Bronchial epithelial cell (primary cell): ENCODE measurements at regions not wholly inside any gene's neighbourhood (a gene's known extent, or its start where the extent isn't known, plus 50 kb on each side); places are given as distances from the start of the nearest gene placed in this dataset.

Experiments
- DNase-seq: peaks from one replicate; pipeline ENCODE4 v3.0.0-alpha.2; 2010; ENCODE audit warnings: low read depth
- FAIRE-seq: peaks from 2 replicates; lab custom pipeline; 2011; peaks lifted over from hg19 to GRCh38; lab: Jason Lieb, UNC
- H3K27me3 ChIP-seq: 2 replicates; pipeline ENCODE4 v1.5.1; 2011; ENCODE audit warnings: low read length; ENCODE audit not compliant: control insufficient read depth, insufficient read depth
- H3K36me3 ChIP-seq: 2 replicates; pipeline ENCODE4 v1.5.1; 2011; ENCODE audit warnings: low read length; ENCODE audit not compliant: control insufficient read depth, insufficient read depth
- H3K4me3 ChIP-seq: 2 replicates; pipeline ENCODE4 v1.5.1; 2011; ENCODE audit warnings: mild to moderate bottlenecking, low read depth, low read length, control low read depth
- TF ChIP-seq, protein P1 (sequence below): IDR thresholded peaks from 2 replicates; pipeline ENCODE4 v1.5.1; 2011; ENCODE audit warnings: mild to moderate bottlenecking, moderate library complexity, low read length, control low read depth, inconsistent platforms; ENCODE audit not compliant: insufficient read depth, severe bottlenecking

- Histone ChIP-seq H3K4me3 (no peak overlapping the region), H3K36me3 (no peaks in the 10 kb centered on the region), H3K27me3 (no peaks in the 10 kb centered on the region)
- FAIRE-seq, result no peak
- DNase-seq, result no peak
- TF ChIP-seq, protein P1, sequence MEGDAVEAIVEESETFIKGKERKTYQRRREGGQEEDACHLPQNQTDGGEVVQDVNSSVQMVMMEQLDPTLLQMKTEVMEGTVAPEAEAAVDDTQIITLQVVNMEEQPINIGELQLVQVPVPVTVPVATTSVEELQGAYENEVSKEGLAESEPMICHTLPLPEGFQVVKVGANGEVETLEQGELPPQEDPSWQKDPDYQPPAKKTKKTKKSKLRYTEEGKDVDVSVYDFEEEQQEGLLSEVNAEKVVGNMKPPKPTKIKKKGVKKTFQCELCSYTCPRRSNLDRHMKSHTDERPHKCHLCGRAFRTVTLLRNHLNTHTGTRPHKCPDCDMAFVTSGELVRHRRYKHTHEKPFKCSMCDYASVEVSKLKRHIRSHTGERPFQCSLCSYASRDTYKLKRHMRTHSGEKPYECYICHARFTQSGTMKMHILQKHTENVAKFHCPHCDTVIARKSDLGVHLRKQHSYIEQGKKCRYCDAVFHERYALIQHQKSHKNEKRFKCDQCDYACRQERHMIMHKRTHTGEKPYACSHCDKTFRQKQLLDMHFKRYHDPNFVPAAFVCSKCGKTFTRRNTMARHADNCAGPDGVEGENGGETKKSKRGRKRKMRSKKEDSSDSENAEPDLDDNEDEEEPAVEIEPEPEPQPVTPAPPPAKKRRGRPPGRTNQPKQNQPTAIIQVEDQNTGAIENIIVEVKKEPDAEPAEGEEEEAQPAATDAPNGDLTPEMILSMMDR, result no peak
Observed at GRCh38 chr2:172344159-172344558, 83.2 kb upstream of the ITGA6 start.

DNA sequence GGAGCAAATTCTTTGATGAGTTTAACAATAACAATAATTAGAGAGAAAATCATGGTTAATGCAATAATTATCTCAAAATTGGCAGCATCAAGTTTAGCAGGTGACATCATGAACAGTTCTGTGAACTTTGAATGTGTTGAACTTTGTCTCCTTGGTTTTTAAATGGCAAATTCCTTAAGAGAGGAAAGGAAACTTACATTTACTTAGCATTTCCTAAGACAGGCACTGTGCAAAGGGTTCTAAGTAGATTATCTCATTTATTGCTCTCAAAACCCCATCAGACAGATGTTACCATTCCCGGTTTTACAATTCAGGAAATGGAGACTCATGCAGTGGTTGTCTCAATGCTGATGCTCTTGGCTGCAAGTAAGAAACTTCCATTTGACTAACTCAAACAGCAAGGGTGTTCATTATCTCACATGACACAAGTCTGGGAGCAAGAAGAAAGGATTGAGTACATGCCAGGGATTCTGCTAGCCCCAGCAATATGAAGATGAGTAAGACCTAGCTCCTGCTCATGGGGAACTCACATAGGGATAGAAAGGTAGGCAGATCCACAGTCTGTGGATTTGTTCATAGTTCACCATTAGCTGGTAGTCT, 81.3 kb upstream of the ITGA6 start:
- no peaks in the 10 kb centered on the region for H3K27me3 ChIP-seq
- no peaks in the 10 kb centered on the region for H3K36me3 ChIP-seq
- TF ChIP-seq, protein P1, result no peak
- FAIRE-seq, result no peak
- H3K4me3 ChIP-seq, result no peak overlapping the region
- no peak for DNase-seq

- Histone ChIP-seq H3K27me3 (no peaks in the 10 kb centered on the region), H3K4me3 (no peak overlapping the region), H3K36me3 (no peaks in the 10 kb centered on the region)
- TF ChIP-seq, protein P1, result no peak
- FAIRE-seq, result no peak
- no peak for DNase-seq
Observed at GRCh38 chr2:172348555-172349288, 78.7 kb upstream of the ITGA6 start.

DNA sequence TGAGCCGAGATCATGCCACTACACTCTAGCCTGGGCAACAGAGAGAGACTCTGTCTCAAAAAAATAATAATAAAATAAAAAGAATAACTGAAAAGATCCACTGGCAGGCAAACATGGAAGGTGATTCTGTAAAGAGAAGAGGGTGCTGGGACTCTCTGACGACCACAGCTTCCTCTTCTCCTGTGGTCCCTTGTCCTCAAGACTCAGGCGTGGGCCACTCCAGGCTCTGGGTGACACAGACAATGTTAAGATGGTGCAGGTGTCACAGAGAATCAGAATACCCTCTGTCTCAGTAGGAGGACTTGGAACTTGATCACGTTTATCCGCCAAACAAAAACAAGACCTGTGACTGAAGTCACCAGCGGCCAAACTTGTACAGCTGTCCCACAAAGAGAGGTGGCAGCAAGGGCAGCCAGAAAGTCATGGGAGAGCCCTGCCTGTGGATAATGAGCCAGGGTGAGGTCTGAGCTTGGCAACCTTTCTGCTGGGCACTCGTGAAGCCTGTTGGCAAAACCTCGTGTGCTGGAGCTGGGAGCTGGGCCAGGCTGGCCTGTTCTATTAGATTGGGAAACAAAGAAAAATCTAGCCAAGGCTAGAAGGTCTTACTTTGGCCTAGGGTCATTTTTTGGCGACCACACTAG, 76.4 kb upstream of the ITGA6 start:
- TF ChIP-seq, protein P1, result no peak
- FAIRE-seq (no peak), DNase-seq (no peak)
- no peaks in the 10 kb centered on the region for H3K36me3 ChIP-seq
- no peak overlapping the region for H3K4me3 ChIP-seq
- H3K27me3 ChIP-seq, result no peaks in the 10 kb centered on the region

- no peak for DNase-seq
- TF ChIP-seq, protein P1, result no peak
- Histone ChIP-seq H3K36me3 (no peaks in the 10 kb centered on the region), H3K4me3 (no peak overlapping the region), H3K27me3 (no peaks in the 10 kb centered on the region)
- FAIRE-seq, result no peak
Observed at GRCh38 chr2:172351586-172351985, 75.8 kb upstream of the ITGA6 start.
